ENCODE measurements at regions not wholly inside any gene's neighbourhood (a gene's known extent, or its start where the extent isn't known, plus 50 kb on each side); places are given as distances from the start of the nearest gene placed in this dataset.

GRCh38 chr11:97943493-97943892, 1077.3 kb upstream of the CNTN5 start:
- TF ChIP-seq POLR2A (IDR thresholded peaks at IDR 0.05) (no peak), POLR2AphosphoS5 (IDR thresholded peaks at IDR 0.05) (no peak), EP300 (IDR thresholded peaks at IDR 0.05; ENCODE audit: low read depth) (no peak)
- TF ChIP-seq, protein P1, sequence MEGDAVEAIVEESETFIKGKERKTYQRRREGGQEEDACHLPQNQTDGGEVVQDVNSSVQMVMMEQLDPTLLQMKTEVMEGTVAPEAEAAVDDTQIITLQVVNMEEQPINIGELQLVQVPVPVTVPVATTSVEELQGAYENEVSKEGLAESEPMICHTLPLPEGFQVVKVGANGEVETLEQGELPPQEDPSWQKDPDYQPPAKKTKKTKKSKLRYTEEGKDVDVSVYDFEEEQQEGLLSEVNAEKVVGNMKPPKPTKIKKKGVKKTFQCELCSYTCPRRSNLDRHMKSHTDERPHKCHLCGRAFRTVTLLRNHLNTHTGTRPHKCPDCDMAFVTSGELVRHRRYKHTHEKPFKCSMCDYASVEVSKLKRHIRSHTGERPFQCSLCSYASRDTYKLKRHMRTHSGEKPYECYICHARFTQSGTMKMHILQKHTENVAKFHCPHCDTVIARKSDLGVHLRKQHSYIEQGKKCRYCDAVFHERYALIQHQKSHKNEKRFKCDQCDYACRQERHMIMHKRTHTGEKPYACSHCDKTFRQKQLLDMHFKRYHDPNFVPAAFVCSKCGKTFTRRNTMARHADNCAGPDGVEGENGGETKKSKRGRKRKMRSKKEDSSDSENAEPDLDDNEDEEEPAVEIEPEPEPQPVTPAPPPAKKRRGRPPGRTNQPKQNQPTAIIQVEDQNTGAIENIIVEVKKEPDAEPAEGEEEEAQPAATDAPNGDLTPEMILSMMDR (IDR thresholded peaks at IDR 0.05) = no peak
- in situ Hi-C loops (cut with MboI; ENCODE audit: low pct_ligation_motif_present in 1 of 4, low pct_unique_long_range_greater_than_20kb in 1 of 4, low sequenced_read_pairs in 3 of 4) = no loop called here
- Histone ChIP-seq H3K27ac (no peak overlapping the region), H3K4me1 (no peaks in the 10 kb centered on the region), H3K27me3 (no peaks in the 10 kb centered on the region), H3K4me3 (no peak overlapping the region), H3K36me3 (no peaks in the 10 kb centered on the region), H3K9me3 (peaks cover 0 to 4% of the 10 kb centered on the region in 2 donors)
- intact Hi-C loops (cut with DNase I; ENCODE audit: low total_unique reads) = no loop called here
- WGBS, 2 donors (ENCODE audit: low coverage in 1 of 2) = 50% methylated on average over 2 of the region's 2 CpGs; no CpG with 5 or more reads in 1 of the 2 donors
- DNase-seq = no peak

- Histone ChIP-seq H3K9me3 (peaks cover 1 to 4% of the 10 kb centered on the region in 2 donors), H3K27me3 (no peaks in the 10 kb centered on the region), H3K4me1 (no peaks in the 10 kb centered on the region), H3K27ac (no peak overlapping the region), H3K36me3 (no peaks in the 10 kb centered on the region), H3K4me3 (no peak overlapping the region)
- TF ChIP-seq EP300 (IDR thresholded peaks at IDR 0.05; ENCODE audit: low read depth) = no peak
- no peak for TF ChIP-seq POLR2AphosphoS5 (IDR thresholded peaks at IDR 0.05)
- no peak for TF ChIP-seq POLR2A (IDR thresholded peaks at IDR 0.05)
- TF ChIP-seq, protein P1 (IDR thresholded peaks at IDR 0.05) = no peak
- intact Hi-C loops (cut with DNase I; ENCODE audit: low total_unique reads) (no loop called here), in situ Hi-C loops (cut with MboI; ENCODE audit: low pct_ligation_motif_present in 1 of 4, low pct_unique_long_range_greater_than_20kb in 1 of 4, low sequenced_read_pairs in 3 of 4) (no loop called here)
- 92 to 100% methylated on average over 1 of the region's 1 CpG for WGBS, 2 donors (ENCODE audit: low coverage in 1 of 2)
- DNase-seq = no peak
These were observed 1072.0 kb upstream of the CNTN5 start for GRCh38 chr11:97948793-97949192.

- no peak overlapping the region for H3K27ac ChIP-seq
- intact Hi-C loops (cut with DNase I; ENCODE audit: low total_unique reads) = no loop called here
- in situ Hi-C loops (cut with MboI; ENCODE audit: low pct_ligation_motif_present in 1 of 4, low pct_unique_long_range_greater_than_20kb in 1 of 4, low sequenced_read_pairs in 3 of 4) = no loop called here
- no peaks in the 10 kb centered on the region for H3K27me3 ChIP-seq
- no peaks in the 10 kb centered on the region for H3K4me1 ChIP-seq
- DNase-seq = no peak
- H3K36me3 ChIP-seq = no peaks in the 10 kb centered on the region
- TF ChIP-seq POLR2A (IDR thresholded peaks at IDR 0.05) = no peak
- WGBS, 2 donors (ENCODE audit: low coverage in 1 of 2) = 49 to 65% methylated on average over 2 of the region's 2 CpGs
- H3K4me3 ChIP-seq = no peak overlapping the region
- peaks cover 0 to 3% of the 10 kb centered on the region in 2 donors for H3K9me3 ChIP-seq
These were observed 1065.2 kb upstream of the CNTN5 start for GRCh38 chr11:97955595-97955994.

DNA sequence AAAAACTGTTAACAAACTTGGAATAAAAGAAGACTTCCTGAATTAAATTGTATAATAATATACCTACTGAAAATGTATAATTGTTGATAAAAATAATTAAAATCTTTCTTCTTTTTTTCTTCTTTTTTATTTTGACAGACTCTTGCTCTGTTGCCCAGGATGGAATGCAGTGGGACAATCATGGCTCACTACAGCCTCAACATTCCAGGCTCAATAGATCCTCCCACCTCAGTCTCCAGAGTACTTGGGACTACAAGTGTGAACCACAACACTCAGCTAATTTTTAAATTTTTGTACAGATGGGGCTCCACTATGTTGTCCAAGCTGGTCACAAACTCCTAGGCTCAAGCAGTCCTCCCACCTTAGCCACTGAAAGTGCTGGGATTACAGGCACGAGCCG, 1063.8 kb upstream of the CNTN5 start:
- 31 to 38% methylated on average over 2 of the region's 2 CpGs for WGBS, 2 donors (ENCODE audit: low coverage in 1 of 2)
- Histone ChIP-seq H3K9me3 (peaks cover 0 to 3% of the 10 kb centered on the region in 2 donors), H3K4me1 (no peaks in the 10 kb centered on the region), H3K4me3 (no peak overlapping the region), H3K27ac (no peak overlapping the region), H3K36me3 (no peaks in the 10 kb centered on the region), H3K27me3 (no peaks in the 10 kb centered on the region)
- in situ Hi-C loops (cut with MboI; ENCODE audit: low pct_ligation_motif_present in 1 of 4, low pct_unique_long_range_greater_than_20kb in 1 of 4, low sequenced_read_pairs in 3 of 4) (no loop called here), intact Hi-C loops (cut with DNase I; ENCODE audit: low total_unique reads) (no loop called here)
- no peak for DNase-seq
- TF ChIP-seq POLR2AphosphoS5 (IDR thresholded peaks at IDR 0.05) (no peak), EP300 (IDR thresholded peaks at IDR 0.05; ENCODE audit: low read depth) (no peak), POLR2A (IDR thresholded peaks at IDR 0.05) (no peak)
- TF ChIP-seq, protein P1 (IDR thresholded peaks at IDR 0.05) = no peak

- Histone ChIP-seq H3K27me3 (no peaks in the 10 kb centered on the region), H3K36me3 (no peaks in the 10 kb centered on the region), H3K4me1 (no peaks in the 10 kb centered on the region), H3K9me3 (no peaks in the 10 kb centered on the region), H3K4me3 (no peak overlapping the region), H3K27ac (no peak overlapping the region)
- intact Hi-C loops (cut with DNase I; ENCODE audit: low total_unique reads) (no loop called here), in situ Hi-C loops (cut with MboI; ENCODE audit: low pct_ligation_motif_present in 1 of 4, low pct_unique_long_range_greater_than_20kb in 1 of 4, low sequenced_read_pairs in 3 of 4) (no loop called here)
- TF ChIP-seq POLR2A (IDR thresholded peaks at IDR 0.05) (no peak), EP300 (IDR thresholded peaks at IDR 0.05; ENCODE audit: low read depth) (no peak), POLR2AphosphoS5 (IDR thresholded peaks at IDR 0.05) (no peak)
- TF ChIP-seq, protein P1 (IDR thresholded peaks at IDR 0.05) = no peak
- DNase-seq = no peak
- whole genome bisulfite sequencing, 2 donors (ENCODE audit: low coverage in 1 of 2) = 77 to 85% methylated on average over 4 of the region's 4 CpGs
These were observed 1059.3 kb upstream of the CNTN5 start for GRCh38 chr11:97961431-97961830.
